Heart left ventricle (tissue), 13 donors: ENCODE measurements at regions not wholly inside any gene's neighbourhood (a gene's known extent, or its start where the extent isn't known, plus 50 kb on each side); places are given as distances from the start of the nearest gene placed in this dataset.
"Not testable (repeated sequence)": the region's sequence is repeated elsewhere in the genome, so short reads cannot be mapped to it uniquely, and the experiment has no call there.

Experiments used
- POLR2A ChIP-seq, 2 donors: fragments of 450-650 bp; IDR thresholded peaks; one replicate each; pipeline ENCODE4 v1.6.1; 2017; ENCODE audit warnings: antibody characterized with exemption in 2 of 2, mild to moderate bottlenecking in 2 of 2, moderate library complexity in 2 of 2
- TF ChIP-seq, protein P1 (sequence below), 12 donors: fragments of 200-600 bp; sonication (generic) in 4 of 12; IDR thresholded peaks; one replicate each; pipeline versions ENCODE4 v1.5.0 to v1.8.0; 2018 to 2022; ENCODE audit warnings: antibody characterized with exemption in 12 of 12, mild to moderate bottlenecking in 5 of 12
- donor health status: ischemic (EF 13 %, LVEDD 7.1; RV severe dilation, severe dysfunction).
- donor health status: DM: no; HTN: yes; CAD: no.
- donor health status: DM: no; HTN: no; CAD: no.
- donor health status: ischemic (EF 25% LVEDD 6.9; RV normal size, moderate dysfunction).
- donor health status: ischemic (EF 25% LVEDD 5.7; RV mildly dilated, moderate dysfunction).
- donor health status: ischemic (EF 35%, LVEDD 5.7; RV mildly dilated, moderate dysfunction).
- donor health status: nonischemic (EF 11% LVEDD 7.7; RV severe dilation, severe dysfunction).
- donor health status: DM: yes; HTN: yes; CAD: no.
- donor health status: PGD.
- donor health status: ischemic (EF 29% LVEDD 5.4; RV normal size, mild dysfunction).
- donor health status: nonischemic (EF 23%, LVEDD 6.1; RV moderate dilation, normal function).

DNA sequence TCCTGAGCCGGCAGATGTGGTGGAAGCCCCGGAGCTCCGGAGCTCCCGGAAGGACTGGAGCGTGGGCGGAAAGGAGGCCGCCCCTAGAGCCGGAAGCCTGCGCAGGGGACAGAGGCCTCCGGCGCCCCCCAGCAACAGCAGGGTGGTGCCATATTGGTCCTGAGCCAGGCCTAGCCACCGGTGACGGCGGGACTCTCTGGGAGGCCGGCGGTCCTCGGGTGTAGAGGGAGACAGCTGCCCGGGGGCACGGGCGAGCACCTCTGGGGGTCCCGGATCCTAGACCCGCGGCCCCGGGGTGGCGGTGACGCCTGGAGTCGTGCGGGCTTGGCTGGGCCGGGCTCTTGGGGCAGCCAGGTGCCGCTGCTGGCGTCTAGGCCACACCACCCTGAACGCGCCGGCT lies 1472.2 kb downstream of the FOXD4L5 start:
- TF ChIP-seq, protein P1, sequence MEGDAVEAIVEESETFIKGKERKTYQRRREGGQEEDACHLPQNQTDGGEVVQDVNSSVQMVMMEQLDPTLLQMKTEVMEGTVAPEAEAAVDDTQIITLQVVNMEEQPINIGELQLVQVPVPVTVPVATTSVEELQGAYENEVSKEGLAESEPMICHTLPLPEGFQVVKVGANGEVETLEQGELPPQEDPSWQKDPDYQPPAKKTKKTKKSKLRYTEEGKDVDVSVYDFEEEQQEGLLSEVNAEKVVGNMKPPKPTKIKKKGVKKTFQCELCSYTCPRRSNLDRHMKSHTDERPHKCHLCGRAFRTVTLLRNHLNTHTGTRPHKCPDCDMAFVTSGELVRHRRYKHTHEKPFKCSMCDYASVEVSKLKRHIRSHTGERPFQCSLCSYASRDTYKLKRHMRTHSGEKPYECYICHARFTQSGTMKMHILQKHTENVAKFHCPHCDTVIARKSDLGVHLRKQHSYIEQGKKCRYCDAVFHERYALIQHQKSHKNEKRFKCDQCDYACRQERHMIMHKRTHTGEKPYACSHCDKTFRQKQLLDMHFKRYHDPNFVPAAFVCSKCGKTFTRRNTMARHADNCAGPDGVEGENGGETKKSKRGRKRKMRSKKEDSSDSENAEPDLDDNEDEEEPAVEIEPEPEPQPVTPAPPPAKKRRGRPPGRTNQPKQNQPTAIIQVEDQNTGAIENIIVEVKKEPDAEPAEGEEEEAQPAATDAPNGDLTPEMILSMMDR (IDR thresholded peaks at IDR 0.05): not testable (repeated sequence)
- TF ChIP-seq POLR2A (IDR thresholded peaks at IDR 0.05): not testable (repeated sequence)
